Posterior cingulate gyrus (tissue), 11 donors: ENCODE measurements at regions not wholly inside any gene's neighbourhood (a gene's known extent, or its start where the extent isn't known, plus 50 kb on each side); places are given as distances from the start of the nearest gene placed in this dataset.

Experiments used
- DNase-seq, 10 donors: peaks; one replicate each; pipeline versions ENCODE4 v3.0.0 to v3.0.0-alpha.2; 2020 to 2021; ENCODE audit warnings: mixed read lengths in 3 of 10
- intact Hi-C: fragments of 100-400 bp; cut with DNase I; formaldehyde crosslinking; loops from one replicate; pipeline ENCODE4 v1.15.1; 2023

DNA sequence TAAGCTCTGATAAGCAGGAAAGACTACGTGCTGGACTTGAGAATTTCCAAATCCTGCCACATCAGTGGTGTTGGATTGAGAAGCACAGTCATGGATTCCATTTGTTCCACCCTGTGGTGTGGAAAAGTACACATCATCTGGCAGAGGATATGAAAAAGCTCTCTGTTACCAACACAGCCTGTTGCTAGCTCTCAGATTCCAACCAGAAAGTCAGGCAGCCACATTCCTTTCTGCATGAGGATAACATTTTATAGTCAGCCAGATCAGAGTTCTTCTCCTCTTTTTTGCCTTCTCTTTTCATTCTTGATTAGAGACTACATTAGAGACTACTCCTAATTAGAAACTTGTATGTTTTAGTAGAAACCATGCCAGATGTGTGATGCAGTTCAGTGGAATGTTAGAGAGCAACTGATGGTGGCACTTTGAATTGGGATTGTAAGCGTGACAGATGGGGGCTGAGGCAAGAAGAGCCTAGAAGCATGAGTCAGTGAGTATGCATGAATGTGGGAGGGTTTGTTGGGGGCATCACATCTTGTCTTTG is 61.2 kb upstream of the STXBP6 start:
- intact Hi-C loops, result no loop called here
- no peak for DNase-seq

DNA sequence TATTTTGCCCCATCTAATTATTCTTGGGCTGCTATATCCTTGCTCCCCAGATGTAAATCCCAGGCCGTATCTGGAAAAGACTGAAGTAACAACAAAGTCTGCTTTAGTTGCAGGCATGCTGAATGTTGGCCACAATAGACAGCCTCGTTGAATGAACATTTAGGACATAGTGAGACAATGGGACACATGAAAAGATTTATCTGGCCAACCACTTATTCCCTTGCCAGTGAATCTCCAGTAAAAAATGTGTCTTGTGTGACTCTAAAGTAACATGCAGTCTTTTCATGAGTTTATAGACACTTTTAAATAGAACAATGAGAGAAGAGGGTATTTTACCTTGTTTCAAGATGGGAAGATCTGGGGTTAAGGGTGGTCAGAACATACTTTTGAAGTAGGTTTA is 60.2 kb upstream of the STXBP6 start:
- intact Hi-C loops, result no loop called here
- no peak for DNase-seq

DNA sequence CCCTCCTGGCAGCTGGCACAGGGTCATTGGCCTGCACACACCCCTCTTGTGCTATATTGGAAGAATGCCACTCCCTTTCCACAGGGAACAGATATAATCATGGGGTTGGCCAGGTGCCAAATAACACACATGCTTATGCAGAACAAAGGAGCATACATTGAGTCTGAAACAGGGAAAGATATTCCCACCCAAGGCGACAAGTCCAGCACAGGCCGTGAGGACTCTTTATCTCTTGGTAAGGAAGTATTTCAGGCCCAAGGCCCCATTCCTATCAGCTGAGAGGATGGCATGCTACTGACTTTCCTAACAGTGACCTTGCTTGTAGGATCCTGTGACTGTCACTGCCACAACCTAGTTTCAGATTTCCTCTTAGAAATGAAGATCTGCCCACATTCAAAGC is 59.0 kb upstream of the STXBP6 start:
- peak in 1 of 10 donors; percentile 11 for DNase-seq
- intact Hi-C loops, result no loop called here

DNA sequence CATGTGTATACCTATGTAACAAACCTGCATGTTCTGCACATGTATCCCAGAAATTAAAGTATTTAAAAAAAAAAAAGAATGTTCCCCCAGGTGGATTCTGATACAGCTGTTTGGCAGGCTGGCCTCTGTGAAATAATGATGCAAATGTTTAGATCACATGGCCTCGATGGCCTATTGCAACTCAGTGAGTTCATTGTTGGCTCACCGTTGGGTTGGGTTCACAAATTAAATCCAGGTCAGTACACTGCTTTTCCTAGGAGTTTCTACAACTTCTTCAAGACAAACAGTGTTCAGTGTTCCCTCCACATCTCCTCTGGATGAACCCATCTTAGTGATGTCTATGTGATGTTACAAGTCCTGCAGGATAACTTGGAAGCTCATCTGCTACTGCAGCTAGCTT is 58.3 kb upstream of the STXBP6 start:
- intact Hi-C loops, result no loop called here
- no peak for DNase-seq

DNA sequence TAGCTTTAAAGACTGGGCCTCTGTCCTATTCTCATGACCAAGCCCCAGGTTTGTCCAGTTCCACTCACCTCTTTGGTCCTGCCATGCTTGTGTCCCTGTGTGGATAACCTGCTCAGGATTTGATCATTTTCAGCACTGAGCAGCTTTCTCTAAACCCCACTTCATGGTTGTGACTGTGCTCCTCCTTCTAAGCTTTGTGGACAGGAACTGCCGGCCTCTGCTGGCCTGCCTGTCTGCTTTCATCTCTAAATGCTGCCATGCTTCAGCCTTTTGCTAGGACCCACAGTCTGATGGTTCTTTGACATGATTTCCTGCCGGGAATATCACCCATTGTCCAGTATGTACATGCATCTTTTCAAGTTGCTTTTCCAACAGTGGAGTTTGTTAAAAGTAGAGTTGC is 53.9 kb upstream of the STXBP6 start:
- peak in 1 of 10 donors; percentile 54 for DNase-seq
- intact Hi-C loops, result no loop called here

DNA sequence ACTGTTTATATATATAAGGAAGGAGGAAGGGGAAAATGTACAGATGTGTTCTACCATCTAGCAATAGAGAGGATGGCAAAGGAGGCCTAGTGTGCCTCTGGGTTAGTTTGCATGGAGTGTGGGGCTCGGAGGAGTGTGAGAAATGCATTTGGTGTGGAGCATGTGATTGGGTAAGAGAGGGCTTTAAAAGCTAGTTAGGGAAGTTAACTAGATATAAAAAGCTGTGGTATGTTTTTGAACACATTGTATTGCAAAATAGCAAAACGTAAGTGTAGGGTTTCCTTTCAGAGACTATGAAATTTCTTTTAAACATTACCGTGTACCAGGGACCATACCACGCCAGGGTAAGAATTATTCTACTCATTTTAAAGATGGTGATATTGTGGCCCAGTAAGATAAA is 53.3 kb upstream of the STXBP6 start:
- no peak for DNase-seq
- intact Hi-C loops, result no loop called here

DNA sequence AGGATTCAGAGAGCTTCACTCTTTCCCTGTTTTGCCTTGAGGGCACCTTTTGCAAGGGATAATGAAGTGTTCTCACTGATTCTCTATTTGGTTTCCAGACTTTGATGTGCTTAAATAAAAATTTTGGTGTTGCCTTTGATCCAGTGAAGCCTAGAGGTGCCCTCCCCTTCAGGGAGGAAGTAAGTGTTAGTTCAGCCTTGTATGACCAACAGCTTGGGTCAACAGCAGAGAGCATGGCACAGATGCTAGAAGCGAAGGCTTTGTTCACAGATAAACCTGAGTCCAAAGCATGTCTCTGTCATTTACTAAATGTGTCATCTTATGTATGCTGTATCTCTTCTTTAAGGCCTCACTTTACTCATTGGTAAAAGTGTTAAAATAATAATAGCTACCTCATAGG is 52.8 kb upstream of the STXBP6 start:
- no peak for DNase-seq
- intact Hi-C loops, result no loop called here

DNA sequence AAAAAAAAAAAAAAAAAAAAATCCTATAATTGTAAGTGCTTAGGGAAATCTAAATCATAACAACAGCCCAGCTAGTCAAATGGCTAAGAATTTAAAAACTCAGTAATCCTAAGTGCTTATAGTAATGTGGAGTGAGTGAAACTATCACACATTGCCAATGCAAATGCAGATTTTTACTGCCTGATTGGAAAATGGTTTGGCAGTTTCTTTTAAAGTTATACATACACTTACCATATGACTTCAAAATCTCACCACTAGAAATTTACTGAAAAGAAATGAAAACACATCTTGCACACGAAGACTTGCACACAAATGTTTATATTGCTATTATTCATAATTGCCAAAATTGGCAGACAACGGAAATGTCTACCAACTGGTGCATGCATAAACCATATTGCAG is 51.3 kb upstream of the STXBP6 start:
- DNase-seq, result no peak
- intact Hi-C loops, result no loop called here
